ENCODE measurements at regions not wholly inside any gene's neighbourhood (a gene's known extent, or its start where the extent isn't known, plus 50 kb on each side); places are given as distances from the start of the nearest gene placed in this dataset.

DNA sequence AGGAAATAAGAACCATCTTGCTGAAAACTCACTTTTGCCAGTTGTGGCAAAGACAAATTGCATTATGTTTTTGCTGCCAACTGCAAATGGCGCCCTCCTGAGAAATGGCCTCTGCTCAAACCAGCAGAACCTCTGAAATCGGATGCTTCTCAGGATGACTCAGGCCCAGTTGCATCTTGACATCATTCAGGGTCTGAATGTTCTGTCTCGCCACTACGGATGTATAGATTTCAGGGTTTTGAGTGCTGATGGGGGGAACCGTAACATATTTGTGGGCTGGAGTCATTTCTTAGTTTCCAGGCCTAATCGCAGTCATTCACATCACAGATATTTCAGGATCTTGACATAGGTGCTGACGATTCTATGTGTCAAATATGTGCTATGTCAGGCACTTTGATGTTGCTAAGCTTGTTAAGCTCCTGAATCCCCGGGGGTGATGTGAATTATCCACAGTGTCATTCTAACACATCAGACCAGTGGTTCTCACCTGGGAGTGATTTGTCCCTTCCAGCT is 207.1 kb downstream of the NFATC2 start:
- DNase-seq, result no peak

DNA sequence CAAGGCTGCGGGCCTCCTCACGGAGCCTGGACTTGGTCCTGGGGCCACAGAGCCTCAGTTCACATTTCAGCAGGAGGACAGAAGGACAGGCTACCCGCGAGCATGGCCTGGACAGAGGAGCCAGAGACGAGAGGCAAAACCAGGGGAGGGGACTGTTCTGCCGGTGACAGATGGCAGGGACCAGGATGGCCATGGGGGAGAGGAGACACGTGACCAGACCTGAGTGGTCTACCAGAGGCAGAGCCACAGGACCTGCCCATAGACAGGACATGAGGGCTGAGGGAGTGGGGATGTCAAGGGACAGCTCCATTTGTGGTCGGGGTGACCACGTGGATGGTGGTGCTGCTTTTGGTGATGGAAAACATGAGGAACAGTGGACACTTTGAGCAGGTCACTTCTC is 207.9 kb downstream of the NFATC2 start:
- DNase-seq, result no peak

DNA sequence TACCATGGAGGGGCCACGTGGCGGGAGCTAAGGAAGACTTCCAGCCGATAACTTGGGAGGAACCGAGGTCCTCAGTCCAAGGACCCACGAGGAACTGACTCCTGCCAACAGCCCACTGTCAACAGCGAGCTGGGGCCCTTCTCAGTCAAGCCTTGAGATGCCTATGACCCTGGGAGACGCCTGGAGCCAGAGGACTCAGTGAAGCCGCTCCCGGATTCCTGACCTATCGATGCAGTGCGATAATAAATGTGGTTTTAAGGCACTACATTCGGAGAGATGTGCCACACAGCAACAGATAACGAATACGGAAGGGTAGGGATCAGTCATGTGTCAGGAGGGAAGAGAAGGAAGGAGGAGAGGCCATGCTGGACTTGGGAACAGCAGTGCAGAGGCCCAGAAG is 208.5 kb downstream of the NFATC2 start:
- no peak for DNase-seq

DNA sequence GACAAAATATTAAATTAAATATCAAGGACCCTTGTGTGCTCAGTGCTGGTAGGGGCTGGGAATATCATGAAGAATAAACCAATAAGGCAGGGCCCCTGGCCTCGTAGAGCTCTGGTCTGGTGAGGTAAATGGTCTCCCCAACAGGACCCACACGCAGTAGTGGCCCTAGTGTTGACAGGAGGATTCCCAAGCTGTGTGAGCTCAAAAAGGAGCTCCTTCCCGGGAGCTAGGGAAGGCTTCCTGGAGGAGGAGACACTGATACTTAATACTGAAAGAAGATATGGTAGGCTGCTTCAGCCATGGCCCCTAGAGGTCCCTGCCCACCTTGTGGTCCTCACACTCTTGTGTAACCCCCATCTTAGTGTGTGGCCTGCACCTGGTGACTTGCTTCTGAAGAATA is 209.1 kb downstream of the NFATC2 start:
- DNase-seq, result no peak

DNA sequence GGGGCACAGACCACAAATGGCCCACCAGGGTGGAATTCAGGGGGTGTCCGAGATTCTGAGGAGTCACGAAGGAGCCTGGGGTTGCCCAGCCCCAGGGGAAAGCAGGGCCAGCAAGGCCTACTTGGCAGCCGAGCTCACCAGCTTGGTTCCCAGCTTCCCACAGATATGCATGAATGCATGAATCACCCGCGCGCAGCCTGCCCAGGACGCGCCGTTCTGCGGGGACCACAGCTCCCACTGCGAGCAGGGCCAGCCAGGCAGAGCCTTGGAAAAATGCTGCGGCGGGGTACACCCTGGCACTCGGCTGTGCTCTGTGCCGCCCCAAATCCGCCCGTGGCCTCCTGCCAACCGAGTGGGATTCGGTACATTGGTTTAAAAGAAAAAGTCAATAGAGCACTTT is 211.0 kb downstream of the NFATC2 start:
- DNase-seq, result no peak

DNA sequence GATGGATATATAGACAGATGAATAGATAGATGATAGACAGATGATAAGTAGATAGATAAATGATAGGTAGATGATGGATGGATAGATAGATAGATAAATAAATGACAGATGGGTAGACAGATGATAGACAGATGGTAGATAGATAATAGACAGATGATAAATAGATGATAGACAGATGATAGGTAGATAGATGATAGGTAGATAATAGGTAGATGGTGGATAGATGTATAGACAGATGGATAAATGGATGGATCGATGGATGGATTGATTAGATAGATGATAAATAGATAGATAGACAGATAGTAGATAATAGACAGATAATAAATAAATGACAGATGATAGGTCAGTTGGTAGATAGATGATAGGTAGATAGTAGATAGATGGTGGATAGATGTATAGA is 212.7 kb downstream of the NFATC2 start:
- DNase-seq, result no peak

DNA sequence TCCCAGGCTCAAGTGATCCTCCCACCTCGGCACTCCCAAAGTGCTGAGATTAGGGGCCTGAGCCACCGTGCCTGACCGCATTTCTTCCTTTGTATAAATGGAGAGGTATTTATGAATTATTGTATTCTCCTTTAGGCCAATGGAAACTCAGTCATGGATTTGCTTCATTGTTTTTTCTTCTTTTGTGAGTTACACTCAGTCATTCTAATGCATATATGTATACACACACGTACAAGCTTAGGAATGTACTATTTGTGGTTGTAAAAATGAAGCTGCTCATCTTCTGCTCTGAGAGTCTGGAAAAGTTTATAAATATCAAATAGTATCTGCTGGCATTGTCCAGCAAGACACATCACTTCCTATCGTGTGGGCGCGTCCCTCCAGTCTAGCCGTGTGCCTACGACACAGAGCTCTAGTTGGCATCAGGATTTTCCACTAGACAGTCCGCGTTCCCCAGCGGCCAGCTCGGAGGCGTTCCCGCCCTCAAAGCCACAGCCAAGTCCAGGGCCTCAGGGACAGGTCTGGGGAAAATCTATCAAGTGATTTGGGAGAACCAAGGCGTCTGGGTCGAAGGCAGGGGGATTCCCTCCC is 215.2 kb downstream of the NFATC2 start:
- DNase-seq, result no peak

DNA sequence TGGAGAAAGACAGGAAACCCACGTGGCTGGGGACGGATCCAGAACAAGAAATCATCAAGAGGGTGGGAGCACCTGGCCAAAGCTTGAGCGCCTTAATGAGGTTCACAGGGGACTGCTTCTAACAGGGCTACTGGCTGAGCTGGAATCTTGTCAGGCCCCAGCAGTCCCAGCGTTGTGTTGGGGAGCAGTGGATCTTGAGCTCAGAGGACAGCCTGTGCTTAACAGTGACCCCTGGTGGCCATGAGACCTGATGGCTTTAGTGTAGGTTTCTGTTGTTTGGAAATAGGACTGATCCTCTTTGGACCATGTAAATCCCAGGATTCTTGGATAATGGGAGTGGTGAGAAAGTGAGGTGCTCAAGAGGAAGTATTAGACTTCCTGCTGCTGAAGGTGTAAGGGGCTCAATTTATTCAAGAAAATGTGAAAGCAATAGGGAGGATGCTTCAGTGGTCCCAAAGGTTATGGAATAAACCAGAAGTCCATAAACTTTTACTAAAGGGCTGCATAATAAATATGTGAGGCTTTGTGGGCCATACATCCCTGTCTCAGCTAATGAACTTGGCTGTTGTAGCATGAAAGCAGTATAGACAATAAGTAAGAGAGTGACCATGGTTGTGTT is 216.2 kb downstream of the NFATC2 start:
- DNase-seq, result peak; percentile 65

DNA sequence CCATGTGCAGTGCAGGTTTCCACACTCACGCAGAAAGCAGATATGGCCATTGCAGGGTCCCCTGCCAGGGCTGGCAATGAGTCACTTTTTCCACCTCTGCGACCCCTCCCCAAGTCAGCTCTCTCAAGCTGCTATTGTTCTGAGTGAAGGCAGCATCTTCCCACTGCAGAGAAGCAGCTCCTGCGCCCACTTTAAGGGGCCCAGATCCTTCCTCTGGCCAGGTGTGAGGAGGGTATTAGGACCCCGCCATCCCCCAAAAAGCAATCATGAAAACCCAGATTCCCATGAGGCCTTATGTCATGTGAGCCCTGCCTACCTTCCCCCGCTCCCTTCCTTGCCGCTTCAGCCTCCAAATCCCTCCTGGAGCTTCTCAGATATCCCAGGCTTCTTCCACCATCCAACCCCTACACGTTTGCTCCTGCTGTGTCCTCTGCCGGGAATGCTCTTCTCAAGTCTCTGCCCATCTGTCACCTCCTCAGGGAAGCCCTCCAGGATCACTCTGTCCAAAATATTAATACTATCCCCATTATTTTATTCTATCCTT is 220.3 kb downstream of the NFATC2 start:
- no peak for DNase-seq

DNA sequence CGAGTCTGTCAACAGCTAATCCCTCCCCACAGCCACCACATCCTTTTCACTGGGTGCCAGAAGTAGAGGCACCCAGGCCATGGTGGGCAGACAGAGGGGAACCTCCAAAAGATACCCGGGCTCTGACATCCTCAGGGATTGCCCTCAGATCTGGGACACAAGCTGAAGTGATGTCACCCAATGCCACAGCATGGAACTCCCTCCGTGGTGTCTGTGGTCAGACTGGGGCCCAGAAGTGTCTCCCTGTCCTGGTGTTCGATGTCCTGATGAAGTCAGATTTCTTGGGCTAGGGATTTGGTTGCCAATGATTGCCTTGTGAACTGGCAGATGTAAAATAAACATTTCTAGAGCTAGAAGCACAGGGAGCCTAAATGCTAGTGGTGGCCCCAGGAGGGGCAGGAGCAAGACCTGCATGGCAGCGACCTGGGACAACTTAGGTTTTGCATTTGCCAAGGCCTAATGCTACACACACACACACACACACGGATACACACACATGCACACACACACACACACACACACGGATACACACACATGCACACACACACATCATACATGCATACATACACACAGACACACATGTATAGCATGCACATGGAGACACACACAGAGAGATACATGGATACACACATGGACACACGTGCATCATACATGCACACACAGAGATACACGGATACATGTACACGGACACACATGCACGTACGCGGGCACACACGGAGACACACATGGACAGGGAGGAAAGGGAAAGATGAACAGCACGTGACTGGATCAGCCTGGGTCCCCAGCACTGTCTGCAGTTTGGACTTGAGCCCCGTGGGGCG is 221.0 kb downstream of the NFATC2 start:
- DNase-seq, result no peak

DNA sequence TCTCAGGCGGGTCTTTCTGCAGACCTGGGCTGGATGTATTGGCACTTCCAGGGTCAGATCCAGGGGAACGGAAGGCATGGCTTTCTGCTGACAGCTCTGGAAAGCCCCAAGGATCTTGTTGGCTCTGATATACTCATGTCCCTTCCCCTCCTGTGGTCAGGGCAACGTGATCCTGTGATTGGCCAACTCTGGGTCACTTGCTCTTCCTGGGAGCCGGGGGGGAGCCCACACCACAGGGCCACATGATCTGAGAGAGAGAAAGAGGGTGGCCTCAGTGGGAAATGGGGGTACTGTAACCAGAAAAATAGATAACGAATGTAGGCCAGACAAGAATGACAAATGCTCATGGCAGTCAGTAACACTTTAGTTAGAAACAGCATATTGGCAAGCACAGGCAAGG is 223.0 kb downstream of the NFATC2 start:
- no peak for DNase-seq

DNA sequence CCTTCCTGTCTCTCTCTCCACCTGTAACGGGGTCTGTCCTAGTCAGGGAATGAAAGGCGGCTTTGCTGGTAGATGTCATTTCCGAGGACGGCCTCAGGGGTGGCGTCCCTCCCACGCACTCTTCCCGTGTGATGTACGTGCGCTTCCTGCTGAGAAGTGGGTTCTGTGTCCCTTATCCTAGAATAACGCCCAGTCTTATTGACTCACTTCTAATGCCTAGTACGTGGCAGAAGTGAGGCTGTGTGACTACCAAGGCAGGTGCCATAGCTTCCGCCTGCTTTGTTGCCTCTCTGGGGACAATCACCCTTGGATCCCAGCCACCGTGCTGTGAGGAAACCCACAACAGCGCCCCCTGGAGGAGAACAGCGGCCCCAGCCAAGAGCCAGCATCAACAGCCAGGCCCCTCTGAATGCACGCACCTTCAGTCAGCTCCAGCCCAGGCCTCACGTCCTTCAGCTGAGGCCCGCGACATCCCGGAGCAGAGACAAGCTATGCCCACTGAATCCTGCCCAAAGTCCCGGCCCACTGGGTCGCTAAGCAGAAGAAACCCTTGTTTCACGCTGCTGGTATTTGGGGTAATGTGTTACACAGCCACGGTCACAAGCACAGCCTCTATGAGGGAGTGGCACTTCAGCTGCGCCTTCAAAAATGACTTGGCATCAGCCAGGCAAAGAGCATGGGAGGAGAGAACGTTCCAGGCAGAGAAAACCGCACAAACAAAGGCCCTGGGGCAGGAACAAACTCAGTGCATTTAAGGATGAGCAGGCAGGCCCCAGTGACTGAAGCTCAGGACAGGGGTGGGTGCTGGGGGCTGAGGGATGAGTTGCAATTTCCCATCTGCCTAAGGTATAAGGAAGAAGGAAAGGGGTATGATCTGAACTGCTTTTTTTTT is 224.2 kb downstream of the NFATC2 start:
- peak; percentile 62 for DNase-seq

DNA sequence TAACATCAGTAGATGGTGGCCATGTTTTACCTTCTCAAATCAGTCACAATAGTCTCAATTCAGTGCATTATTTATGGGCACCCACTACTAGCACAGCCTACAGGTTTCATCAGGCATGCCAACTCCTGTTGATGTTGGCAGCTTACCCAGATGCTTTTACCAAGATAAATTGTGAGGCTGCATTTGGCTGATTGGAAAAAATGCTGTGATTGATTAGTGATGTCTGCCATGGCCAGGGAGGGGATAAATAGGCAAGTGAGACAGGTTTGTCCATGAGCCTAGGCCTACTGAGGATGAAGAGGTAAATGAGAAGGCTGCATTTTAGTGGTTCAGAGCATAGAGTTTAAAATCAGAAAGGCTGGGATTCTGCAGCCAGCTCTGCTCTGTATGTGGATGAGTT is 227.1 kb downstream of the NFATC2 start:
- DNase-seq, result no peak

DNA sequence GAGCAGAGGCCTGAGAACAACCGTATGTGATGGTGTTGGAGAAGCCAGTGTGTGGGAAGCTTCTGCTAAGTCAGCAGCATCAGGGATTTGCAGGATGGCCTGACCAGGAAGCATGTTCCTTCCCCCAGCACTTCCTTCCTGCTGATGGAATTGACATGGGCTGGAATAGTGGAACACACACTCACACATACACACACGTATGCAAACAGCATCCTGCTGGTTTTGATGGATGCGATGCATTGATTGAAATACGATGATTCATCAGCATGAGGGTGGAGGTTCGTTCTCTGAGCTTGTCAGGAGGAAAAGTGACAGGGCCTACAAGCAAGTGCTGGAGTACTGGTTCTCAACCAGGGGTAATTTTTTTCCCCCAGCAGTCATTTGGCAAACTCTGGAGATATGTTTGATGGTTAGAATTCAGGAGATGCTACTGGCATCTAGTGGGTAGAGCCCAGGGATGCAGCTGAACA is 229.1 kb downstream of the NFATC2 start:
- no peak for DNase-seq

DNA sequence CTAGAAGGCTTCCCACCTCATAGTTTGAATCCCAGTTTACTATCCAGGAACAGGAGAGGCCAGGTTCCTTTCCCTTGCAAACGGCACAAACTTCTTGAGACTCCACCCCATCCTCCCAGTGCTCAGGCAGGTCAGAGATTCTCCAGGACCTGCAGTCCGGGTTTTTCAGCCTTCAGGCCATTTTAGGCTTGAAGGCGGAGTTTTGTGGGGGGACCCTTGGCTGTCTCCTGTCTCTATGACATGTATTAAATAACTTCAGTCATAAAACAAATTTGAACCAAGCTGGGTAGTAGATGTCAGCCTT is 230.1 kb downstream of the NFATC2 start:
- no peak for DNase-seq

DNA sequence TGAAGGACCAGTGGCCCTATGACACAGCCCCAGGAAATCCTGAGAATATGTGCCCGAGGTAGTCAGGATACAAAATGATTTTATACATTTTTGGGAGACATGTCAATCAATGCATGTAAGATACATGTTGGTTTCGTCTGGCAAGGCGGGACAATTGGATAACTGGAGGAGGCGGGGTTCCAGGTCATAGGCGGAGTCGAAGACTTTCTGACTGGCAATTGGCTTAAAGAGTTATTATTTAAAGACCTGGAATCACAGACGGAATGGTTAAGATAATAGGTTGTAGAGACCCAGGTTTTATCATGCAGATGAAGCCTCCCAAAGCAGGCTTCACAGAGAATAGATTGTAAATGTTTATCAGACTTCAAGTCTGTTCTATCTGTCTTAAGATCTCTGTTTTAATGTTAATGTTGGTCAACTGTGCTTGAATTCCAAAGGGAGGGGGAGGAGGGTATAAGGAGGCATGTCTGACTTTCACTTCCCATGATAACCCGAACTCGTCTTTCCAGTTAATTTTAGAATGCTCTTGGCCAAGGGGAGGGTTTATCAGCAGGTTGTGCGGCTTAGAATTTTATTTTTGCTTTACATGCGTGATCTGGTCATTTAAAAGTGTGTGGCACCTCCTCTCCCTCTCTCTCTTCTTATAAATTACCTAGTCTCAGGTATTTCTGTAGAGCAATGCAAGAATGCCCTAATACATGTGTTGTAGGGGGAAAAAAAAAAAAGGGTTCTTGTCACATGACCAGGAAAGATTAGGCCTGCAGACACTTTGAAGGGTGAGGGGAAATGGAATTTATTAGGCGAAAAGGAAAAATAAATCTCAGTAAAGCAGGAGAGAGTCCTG is 230.7 kb downstream of the NFATC2 start:
- no peak for DNase-seq

DNA sequence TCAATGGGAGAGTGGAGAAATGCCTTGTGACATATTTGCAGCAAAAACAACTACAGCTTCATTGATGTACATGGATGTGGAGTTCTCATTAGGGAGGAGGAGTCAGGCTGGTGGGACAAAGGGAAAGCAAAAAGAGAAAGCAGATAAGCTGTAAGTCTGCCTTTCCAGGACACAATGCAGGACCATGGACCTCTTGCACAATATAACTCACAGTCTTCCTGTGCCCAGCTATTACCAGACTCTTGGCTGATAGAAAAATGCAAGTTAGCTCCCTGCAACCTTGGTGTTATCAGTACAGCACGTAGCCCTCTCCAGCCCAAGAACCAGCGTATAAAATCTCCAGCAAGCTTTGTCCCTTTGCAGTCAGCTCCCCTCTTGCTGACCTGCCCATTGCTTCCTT is 232.3 kb downstream of the NFATC2 start:
- DNase-seq, result no peak

DNA sequence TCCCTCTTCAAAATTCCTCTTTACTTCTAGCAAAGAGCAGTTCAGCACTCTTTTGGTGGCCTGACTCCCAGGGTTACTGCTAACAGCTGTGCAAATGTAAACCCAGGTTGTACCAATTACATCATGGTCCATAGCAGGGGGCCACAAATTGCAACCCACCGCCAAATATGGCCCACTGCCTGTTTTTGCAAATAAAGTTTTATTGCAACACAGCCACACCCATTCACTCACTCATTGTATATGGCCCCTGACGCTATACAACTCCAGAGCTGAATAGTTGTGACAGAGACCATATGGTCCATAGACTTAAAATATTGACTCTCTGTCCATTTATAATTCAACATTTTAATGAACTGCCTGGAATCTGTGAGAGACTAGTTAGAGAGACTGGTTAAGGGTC is 233.4 kb downstream of the NFATC2 start:
- no peak for DNase-seq

DNA sequence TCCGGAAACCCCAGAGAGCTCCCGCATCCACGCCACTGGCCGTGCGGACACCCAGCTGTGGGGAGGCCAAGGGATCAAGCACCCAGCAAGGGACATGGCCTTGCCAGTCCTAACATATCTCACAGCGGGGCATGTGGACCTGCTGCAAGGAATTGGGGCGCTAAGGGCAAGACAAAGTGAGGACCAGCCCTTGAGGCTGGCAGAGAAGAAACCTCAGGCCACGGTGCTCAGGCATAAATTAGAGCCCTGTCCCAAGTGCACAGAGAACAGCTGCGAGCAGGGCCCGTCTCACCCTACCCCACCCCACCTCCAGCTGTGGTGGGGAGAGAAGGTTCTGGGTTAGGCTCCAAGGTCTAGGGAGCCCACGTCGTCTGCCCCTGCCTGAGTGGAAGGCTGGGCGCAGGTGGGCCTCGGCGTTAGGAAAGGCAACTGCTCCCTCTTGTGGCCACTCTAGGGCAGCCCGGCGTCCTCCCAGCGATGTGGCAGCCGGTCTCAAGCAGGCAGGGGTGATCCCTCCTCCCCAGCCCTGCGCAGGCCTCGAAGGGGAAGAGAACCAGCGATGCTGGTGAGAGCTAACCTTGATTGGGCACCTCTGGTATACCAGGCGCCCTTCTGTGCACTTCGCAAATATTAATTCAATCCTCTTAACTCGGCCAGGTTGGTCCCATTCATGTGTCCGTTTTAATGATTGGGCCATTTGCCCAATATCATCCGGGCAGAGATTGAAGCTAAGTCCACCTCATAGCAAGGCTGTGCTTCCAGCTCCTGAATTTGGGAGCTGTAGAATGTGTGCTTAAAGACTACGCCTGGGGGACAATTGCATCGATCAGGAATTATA is 235.8 kb downstream of the NFATC2 start:
- peak; percentile 79 for DNase-seq

DNA sequence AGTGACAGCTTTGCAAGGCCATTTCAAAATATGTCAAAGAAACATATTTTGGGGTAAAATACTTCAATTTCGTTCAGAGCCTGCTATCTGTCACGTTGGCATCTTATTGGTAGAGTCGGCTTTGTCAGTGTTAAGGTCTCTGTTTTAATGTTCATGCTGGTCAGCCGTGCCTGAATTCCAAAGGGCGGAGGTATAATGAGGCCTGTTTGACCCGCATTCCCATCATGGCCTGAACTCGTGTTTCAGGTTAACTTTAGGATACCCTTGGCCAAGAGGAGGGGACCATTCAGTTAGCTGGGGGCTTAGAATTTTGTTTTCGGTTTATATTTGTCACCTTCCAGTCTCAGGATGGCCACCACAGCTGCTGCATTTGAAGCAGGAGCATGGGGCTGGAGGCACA is 236.4 kb downstream of the NFATC2 start:
- no peak for DNase-seq
